ENCODE measurements at regions not wholly inside any gene's neighbourhood (a gene's known extent, or its start where the extent isn't known, plus 50 kb on each side); places are given as distances from the start of the nearest gene placed in this dataset.

DNA sequence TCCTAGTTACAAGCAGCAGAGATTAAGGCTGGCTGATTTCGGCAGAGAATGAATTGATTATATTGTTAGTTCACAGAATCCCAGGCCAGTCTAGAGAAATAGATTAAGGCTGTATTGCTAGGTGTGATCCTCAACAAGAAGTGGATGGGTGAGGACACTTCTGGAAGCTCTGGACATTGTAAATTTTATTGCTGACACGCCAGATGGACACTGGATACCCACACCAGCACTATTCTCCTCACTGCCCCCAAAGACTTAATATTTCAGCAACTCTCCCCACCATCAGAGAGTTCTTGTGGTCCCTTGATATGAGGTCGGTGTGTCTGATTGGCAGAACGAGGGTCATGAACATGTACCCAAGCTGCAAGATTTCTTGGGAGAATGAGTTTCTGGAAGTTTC, 171.6 kb upstream of the EGFLAM start:
- intact Hi-C loops (cut with micrococcal nuclease), result no loop called here
- no peak overlapping the region for H3K4me3 Mint-ChIP-seq
- H3K27me3 ChIP-seq (ENCODE audit: control insufficient read depth in 2 of 2, insufficient read depth in 2 of 2, low read length in 2 of 2), result no peaks in the 10 kb centered on the region
- no peak overlapping the region for H3K4me2 ChIP-seq (replicated peaks; ENCODE audit: extremely low read depth, low read length, poor library complexity, severe bottlenecking)
- TF ChIP-seq, protein P1, sequence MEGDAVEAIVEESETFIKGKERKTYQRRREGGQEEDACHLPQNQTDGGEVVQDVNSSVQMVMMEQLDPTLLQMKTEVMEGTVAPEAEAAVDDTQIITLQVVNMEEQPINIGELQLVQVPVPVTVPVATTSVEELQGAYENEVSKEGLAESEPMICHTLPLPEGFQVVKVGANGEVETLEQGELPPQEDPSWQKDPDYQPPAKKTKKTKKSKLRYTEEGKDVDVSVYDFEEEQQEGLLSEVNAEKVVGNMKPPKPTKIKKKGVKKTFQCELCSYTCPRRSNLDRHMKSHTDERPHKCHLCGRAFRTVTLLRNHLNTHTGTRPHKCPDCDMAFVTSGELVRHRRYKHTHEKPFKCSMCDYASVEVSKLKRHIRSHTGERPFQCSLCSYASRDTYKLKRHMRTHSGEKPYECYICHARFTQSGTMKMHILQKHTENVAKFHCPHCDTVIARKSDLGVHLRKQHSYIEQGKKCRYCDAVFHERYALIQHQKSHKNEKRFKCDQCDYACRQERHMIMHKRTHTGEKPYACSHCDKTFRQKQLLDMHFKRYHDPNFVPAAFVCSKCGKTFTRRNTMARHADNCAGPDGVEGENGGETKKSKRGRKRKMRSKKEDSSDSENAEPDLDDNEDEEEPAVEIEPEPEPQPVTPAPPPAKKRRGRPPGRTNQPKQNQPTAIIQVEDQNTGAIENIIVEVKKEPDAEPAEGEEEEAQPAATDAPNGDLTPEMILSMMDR (IDR thresholded peaks at IDR 0.05), result no peak
- no peaks in the 10 kb centered on the region for H4K20me1 ChIP-seq (ENCODE audit: insufficient read depth, low read length)
- H2AFZ ChIP-seq (ENCODE audit: insufficient read depth, low read depth, low read length, poor library complexity, severe bottlenecking), result no peak overlapping the region
- H3K9ac ChIP-seq (ENCODE audit: insufficient read depth, low read length, poor library complexity, severe bottlenecking), result no peak overlapping the region
- H3K4me3 ChIP-seq (replicated peaks in 1 of 3; ENCODE audit: low read depth in 2 of 3, low read length in 3 of 3), result no peak overlapping the region
- WGBS (ENCODE audit: insufficient coverage), result 93% methylated on average over 3 of the region's 4 CpGs
- H3K9me3 ChIP-seq (replicated peaks in 1 of 2; ENCODE audit: control insufficient read depth in 1 of 2, insufficient read depth in 1 of 2, low read length in 2 of 2), result no peaks in the 10 kb centered on the region
- H3K27ac ChIP-seq (ENCODE audit: low read depth in 1 of 2, low read length in 2 of 2), result no peak overlapping the region
- no peak for DNase-seq
- no peaks in the 10 kb centered on the region for H3K4me1 Mint-ChIP-seq
- no peaks in the 10 kb centered on the region for H3K79me2 ChIP-seq (ENCODE audit: insufficient read depth, low read length)
- peaks cover 0 to 7% (median 0%) of the 10 kb centered on the region in 3 donors for H3K27me3 Mint-ChIP-seq (ENCODE audit: low read depth in 3 of 3)
- H3K36me3 Mint-ChIP-seq, result no peaks in the 10 kb centered on the region
- H3K27ac Mint-ChIP-seq, result no peak overlapping the region
- no peaks in the 10 kb centered on the region for H3K4me1 ChIP-seq (ENCODE audit: control insufficient read depth in 1 of 2, insufficient read depth in 2 of 2, low read length in 2 of 2)
- H3K9me3 Mint-ChIP-seq, result peaks cover 0 to 7% (median 2%) of the 10 kb centered on the region in 7 donors
- no peaks in the 10 kb centered on the region for H3K36me3 ChIP-seq (replicated peaks in 1 of 2; ENCODE audit: control insufficient read depth in 1 of 2, insufficient read depth in 2 of 2, low read length in 2 of 2)

DNA sequence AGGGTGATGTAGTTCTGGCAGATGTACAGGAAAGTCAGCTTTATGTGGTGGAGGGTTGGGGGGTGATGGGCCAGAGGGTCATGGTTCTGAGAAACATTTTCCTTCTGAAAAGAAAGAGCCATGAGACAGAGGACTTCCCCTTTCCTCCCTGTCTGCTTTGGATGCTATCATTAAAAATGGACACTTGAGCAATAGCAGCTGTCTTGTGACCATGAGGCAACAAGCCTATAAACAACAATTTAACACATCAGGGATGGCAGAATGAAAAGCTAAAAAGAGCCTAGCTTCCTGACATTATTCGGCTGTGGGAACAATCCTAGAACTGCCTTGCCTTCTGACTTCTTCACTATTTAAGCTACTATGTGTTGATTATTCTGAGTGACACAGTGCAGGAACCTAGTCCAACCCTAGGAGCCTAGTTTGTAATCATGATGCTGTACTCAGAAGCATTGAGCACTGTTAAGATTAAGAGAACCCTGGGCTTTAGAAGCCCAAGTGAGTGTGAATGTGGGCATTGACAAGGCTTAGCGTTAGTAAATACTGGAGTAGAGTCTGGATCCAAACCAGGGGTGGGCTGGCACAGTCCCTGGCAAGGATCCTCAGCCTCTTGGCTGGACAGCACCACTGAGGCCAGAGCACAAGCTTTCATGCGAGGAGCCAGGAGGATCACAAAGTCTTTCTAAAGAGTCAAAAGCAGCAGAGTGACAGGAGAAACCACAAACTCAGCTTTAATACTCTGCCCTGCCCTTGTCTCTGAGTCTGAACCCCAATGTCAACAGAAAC, 178.5 kb upstream of the EGFLAM start:
- no peaks in the 10 kb centered on the region for H3K79me2 ChIP-seq (ENCODE audit: insufficient read depth, low read length)
- H3K36me3 ChIP-seq (replicated peaks in 1 of 2; ENCODE audit: control insufficient read depth in 1 of 2, insufficient read depth in 2 of 2, low read length in 2 of 2), result no peaks in the 10 kb centered on the region
- H3K4me2 ChIP-seq (replicated peaks; ENCODE audit: extremely low read depth, low read length, poor library complexity, severe bottlenecking), result no peak overlapping the region
- Mint-ChIP-seq H3K36me3 (no peaks in the 10 kb centered on the region), H3K9me3 (peaks cover 0 to 14% (median 1%) of the 10 kb centered on the region in 7 donors), H3K4me1 (no peaks in the 10 kb centered on the region), H3K4me3 (no peak overlapping the region), H3K27ac (no peak overlapping the region), H3K27me3 (ENCODE audit: low read depth in 3 of 3) (peaks cover 0 to 4% (median 0%) of the 10 kb centered on the region in 3 donors)
- 94% methylated on average over 2 of the region's 3 CpGs for WGBS (ENCODE audit: insufficient coverage)
- H2AFZ ChIP-seq (ENCODE audit: insufficient read depth, low read depth, low read length, poor library complexity, severe bottlenecking), result no peak overlapping the region
- no peak overlapping the region for H3K27ac ChIP-seq (ENCODE audit: low read depth in 1 of 2, low read length in 2 of 2)
- H3K4me1 ChIP-seq (ENCODE audit: control insufficient read depth in 1 of 2, insufficient read depth in 2 of 2, low read length in 2 of 2), result no peaks in the 10 kb centered on the region
- no peaks in the 10 kb centered on the region for H3K9me3 ChIP-seq (replicated peaks in 1 of 2; ENCODE audit: control insufficient read depth in 1 of 2, insufficient read depth in 1 of 2, low read length in 2 of 2)
- H3K27me3 ChIP-seq (ENCODE audit: control insufficient read depth in 2 of 2, insufficient read depth in 2 of 2, low read length in 2 of 2), result no peaks in the 10 kb centered on the region
- TF ChIP-seq, protein P1 (IDR thresholded peaks at IDR 0.05), result no peak
- H3K4me3 ChIP-seq (replicated peaks in 1 of 3; ENCODE audit: low read depth in 2 of 3, low read length in 3 of 3), result no peak overlapping the region
- H4K20me1 ChIP-seq (ENCODE audit: insufficient read depth, low read length), result no peaks in the 10 kb centered on the region
- H3K9ac ChIP-seq (ENCODE audit: insufficient read depth, low read length, poor library complexity, severe bottlenecking), result no peak overlapping the region
- DNase-seq, result no peak
- intact Hi-C loops (cut with micrococcal nuclease), result no loop called here

All from CD14-positive monocyte (primary cell).